GM12878 (cell line): ENCODE measurements at regions not wholly inside any gene's neighbourhood (a gene's known extent, or its start where the extent isn't known, plus 50 kb on each side); places are given as distances from the start of the nearest gene placed in this dataset.

Experiments used
- ATAC-seq: fragments of 200-7000 bp; cut with Tn5 transposase; 3 replicates; pipeline ENCODE4 v1.9.1; 2020; ENCODE audit warnings: mild to moderate bottlenecking, moderate library complexity
- BruUV-seq: library from RNA; stranded (reverse); fragments of 400-500 nt; replicated peaks from 2 replicates; lab custom pipeline; 2021; lab: Mats Ljungman, UMichigan
- CTCF ChIA-PET: fragments of 300-600 bp; sonication (Branson Sonifier 250); formaldehyde crosslinking; extraction: SDS; loops from one replicate; lab custom pipeline; 2021; ENCODE audit warnings: inconsistent platforms; lab: Yijun Ruan, JAX
- POLR2A ChIA-PET: fragments of 350-600 bp; formaldehyde crosslinking; extraction: SDS; loops from one replicate; lab custom pipeline; 2021; ENCODE audit warnings: inconsistent platforms; lab: Charles Lee
- RAD21 ChIA-PET: fragments of 300-600 bp; sonication (Branson Sonifier 250); formaldehyde crosslinking; loops from one replicate; lab custom pipeline; 2023; ENCODE audit warnings: antibody characterized with exemption; ENCODE audit not compliant: unreplicated experiment; lab: Charles Lee
- SMC1A ChIA-PET: fragments of 300-600 bp; sonication (Branson Sonifier 250); formaldehyde crosslinking; loops from one replicate; lab custom pipeline; 2023; ENCODE audit not compliant: unreplicated experiment, uncharacterized antibody; lab: Charles Lee
- DNase-seq: peaks from one replicate; pipeline ENCODE4 v3.0.0-alpha.2; 2011; ENCODE audit warnings: low read depth, low spot score
- FAIRE-seq: peaks from 3 replicates; lab custom pipeline; 2011; peaks lifted over from hg19 to GRCh38; lab: Jason Lieb, UNC
- H2AFZ ChIP-seq: 2 replicates; pipeline ENCODE4 v1.6.0; 2011; ENCODE audit warnings: low read depth, low read length, control low read depth; ENCODE audit not compliant: control insufficient read depth
- H3K27ac ChIP-seq: 2 replicates; pipeline ENCODE4 v1.5.1; 2011; ENCODE audit warnings: control low read depth; ENCODE audit not compliant: control insufficient read depth, insufficient read depth
- H3K27me3 ChIP-seq, 2 experiments: replicated peaks in 1 of 2; 2 replicates each; pipeline versions ENCODE4 v1.6.0 to v1.6.1; 2011; ENCODE audit warnings: low read length in 1 of 2; ENCODE audit not compliant: control insufficient read depth in 2 of 2, insufficient read depth in 2 of 2
- H3K36me3 ChIP-seq, 2 experiments: 2 replicates each; pipeline ENCODE4 v1.5.1; 2011; ENCODE audit warnings: low read length in 1 of 2; ENCODE audit not compliant: control insufficient read depth in 2 of 2, insufficient read depth in 2 of 2
- H3K4me1 ChIP-seq: 2 replicates; pipeline ENCODE4 v1.6.1; 2011; ENCODE audit warnings: mild to moderate bottlenecking, low read length, moderate library complexity, mixed read lengths; ENCODE audit not compliant: control insufficient read depth, insufficient read depth
- H3K4me2 ChIP-seq: 2 replicates; pipeline ENCODE4 v1.6.0; 2011; ENCODE audit warnings: control low read depth; ENCODE audit not compliant: control insufficient read depth, insufficient read depth
- H3K4me3 ChIP-seq: fragments of 200-600 bp; sonication (generic); 2 replicates; pipeline ENCODE4 v1.5.1; 2016
- H3K79me2 ChIP-seq: 2 replicates; pipeline ENCODE4 v1.6.0; 2011; ENCODE audit warnings: low read length; ENCODE audit not compliant: control insufficient read depth, insufficient read depth
- H3K9ac ChIP-seq: 2 replicates; pipeline ENCODE4 v1.8.0; 2011; ENCODE audit warnings: low read length, control low read depth, mixed read lengths; ENCODE audit not compliant: control insufficient read depth, insufficient read depth
- H3K9me3 ChIP-seq: replicated peaks from 3 replicates; pipeline ENCODE4 v1.5.1; 2011; ENCODE audit warnings: mild to moderate bottlenecking, low read length; ENCODE audit not compliant: control insufficient read depth, insufficient read depth
- H4K20me1 ChIP-seq: 2 replicates; pipeline ENCODE4 v1.6.0; 2011; ENCODE audit not compliant: control insufficient read depth, insufficient read depth
- IKZF1 ChIP-seq: fragments of 450-650 bp; conservative IDR thresholded peaks from 2 replicates; pipeline ENCODE4 v1.6.1; 2017; ENCODE audit warnings: antibody characterized with exemption, mild to moderate bottlenecking
- SMAD5 ChIP-seq: IDR thresholded peaks from 2 replicates; pipeline ENCODE4 v1.6.1; 2016; ENCODE audit warnings: antibody characterized with exemption, low read depth
- WGBS: methylation state at CpG from one replicate; pipeline ENCODE4 v1.1.6; 2016; ENCODE audit warnings: low lambda C conversion rate; ENCODE audit not compliant: insufficient replicate concordance, insufficient coverage; ENCODE audit errors: missing lambda C conversion rate; 5-methylcytosine and 5-hydroxymethylcytosine counted together
- in situ Hi-C: fragments of 300-500 bp; cut with MboI; formaldehyde crosslinking; loops from 9 replicates; pipeline ENCODE4 v1.14.3; 2018; ENCODE audit warnings: mixed read lengths
- intact Hi-C: fragments of 100-400 bp; cut with micrococcal nuclease; formaldehyde crosslinking; loops from one replicate; pipeline ENCODE4 v1.14.2; 2022; ENCODE audit not compliant: unreplicated experiment
- TF ChIP-seq, protein P1 (sequence below): fragments of 450-650 bp; IDR thresholded peaks from 2 replicates; pipeline ENCODE4 v1.6.1; 2016; ENCODE audit warnings: mild to moderate bottlenecking

- Histone ChIP-seq H2AFZ (no peak overlapping the region), H3K4me3 (no peak overlapping the region), H4K20me1 (no peaks in the 10 kb centered on the region), H3K9me3 (no peaks in the 10 kb centered on the region; the same call in 2 of the 3 replicates), H3K27me3 (no peaks in the 10 kb centered on the region), H3K27ac (peak overlapping the region; percentile 70), H3K9ac (no peak overlapping the region), H3K79me2 (no peaks in the 10 kb centered on the region), H3K36me3 (no peaks in the 10 kb centered on the region), H3K4me1 (peaks cover 11% of the 10 kb centered on the region; the same call in 1 of the 2 replicates), H3K4me2 (peak overlapping the region; percentile 52; the same call in 1 of the 2 replicates)
- TSS peak; percentile 73 for BruUV-seq
- ChIA-PET CTCF (interaction anchor here (0.6 to 12.5 kb wide), 8 partner anchors 10 to 477 kb away, joined by 3 to 148 read pairs (median 10); no protein-coding TSS in a partner anchor), RAD21 (interaction anchor here (0.6 to 16.5 kb wide), 15 partner anchors 9 to 950 kb away, joined by 3 to 322 read pairs (median 7); no protein-coding TSS in a partner anchor), SMC1A (interaction anchor here (0.7 to 13.0 kb wide), 11 partner anchors 9 to 476 kb away, joined by 3 to 225 read pairs (median 5); no protein-coding TSS in a partner anchor), POLR2A (interaction anchor here (0.7 to 6.7 kb wide), 10 partner anchors 8 to 1169 kb away, joined by 3 to 64 read pairs (median 8); partner anchors contain the start of gene ETV6)
- FAIRE-seq (no peak), DNase-seq (no peak), ATAC-seq (no peak)
- TF ChIP-seq, protein P1, sequence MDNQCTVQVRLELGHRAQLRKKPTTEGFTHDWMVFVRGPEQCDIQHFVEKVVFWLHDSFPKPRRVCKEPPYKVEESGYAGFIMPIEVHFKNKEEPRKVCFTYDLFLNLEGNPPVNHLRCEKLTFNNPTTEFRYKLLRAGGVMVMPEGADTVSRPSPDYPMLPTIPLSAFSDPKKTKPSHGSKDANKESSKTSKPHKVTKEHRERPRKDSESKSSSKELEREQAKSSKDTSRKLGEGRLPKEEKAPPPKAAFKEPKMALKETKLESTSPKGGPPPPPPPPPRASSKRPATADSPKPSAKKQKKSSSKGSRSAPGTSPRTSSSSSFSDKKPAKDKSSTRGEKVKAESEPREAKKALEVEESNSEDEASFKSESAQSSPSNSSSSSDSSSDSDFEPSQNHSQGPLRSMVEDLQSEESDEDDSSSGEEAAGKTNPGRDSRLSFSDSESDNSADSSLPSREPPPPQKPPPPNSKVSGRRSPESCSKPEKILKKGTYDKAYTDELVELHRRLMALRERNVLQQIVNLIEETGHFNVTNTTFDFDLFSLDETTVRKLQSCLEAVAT: peak; percentile 83
- TF ChIP-seq SMAD5: no peak
- TF ChIP-seq IKZF1: peak; percentile 10; the same call in 1 of the 2 replicates
- WGBS: 69% methylated on average over 6 of the region's 6 CpGs
- in situ Hi-C loops: loop anchor here (25.0 kb wide), 1 partner anchor 1031 kb away; no protein-coding TSS in a partner anchor
- intact Hi-C loops: no loop called here
Observed at GRCh38 chr12:11556682-11557081, 92.8 kb upstream of the ETV6 start.
